ENCODE measurements at regions not wholly inside any gene's neighbourhood (a gene's known extent, or its start where the extent isn't known, plus 50 kb on each side); places are given as distances from the start of the nearest gene placed in this dataset.
"Not testable (repeated sequence)": the region's sequence is repeated elsewhere in the genome, so short reads cannot be mapped to it uniquely, and the experiment has no call there.

GRCh38 chr2:194380011-194380410 lies 1277.0 kb upstream of the SLC39A10 start:
- H3K9me3 ChIP-seq (ENCODE audit: control insufficient read depth, low read length), result peaks cover 50% of the 10 kb centered on the region
- H3K36me3 ChIP-seq (ENCODE audit: control insufficient read depth in 1 of 2, insufficient read depth in 2 of 2, low read depth in 1 of 2, low read length in 2 of 2), result no peaks in the 10 kb centered on the region
- no peak overlapping the region for H3K4ac ChIP-seq (ENCODE audit: low read depth in 1 of 2, low read length in 2 of 2)
- no peak overlapping the region for H3K9ac ChIP-seq (ENCODE audit: low read length)
- H2BK120ac ChIP-seq (ENCODE audit: low read depth, low read length), result no peak overlapping the region
- H2AFZ ChIP-seq (ENCODE audit: low read depth, low read length), result no peak overlapping the region
- H3K79me1 ChIP-seq (replicated peaks; ENCODE audit: low read length, poor library complexity, severe bottlenecking), result no peaks in the 10 kb centered on the region
- no peak overlapping the region for H3K23ac ChIP-seq (ENCODE audit: low read length in 2 of 2)
- no peak overlapping the region for H2AK5ac ChIP-seq (ENCODE audit: low read length, severe bottlenecking)
- no peak overlapping the region for H4K8ac ChIP-seq (ENCODE audit: low read length)
- no peak overlapping the region for H3K4me2 ChIP-seq (ENCODE audit: low read length, poor library complexity, severe bottlenecking)
- no peak overlapping the region for H3K27ac ChIP-seq (ENCODE audit: low read length, poor library complexity, severe bottlenecking)
- H3K27me3 ChIP-seq (ENCODE audit: control insufficient read depth in 1 of 2, insufficient read depth in 1 of 2, low read length in 2 of 2), result no peaks in the 10 kb centered on the region
- H3K14ac ChIP-seq (ENCODE audit: low read length in 2 of 2), result no peak overlapping the region
- H3K4me3 ChIP-seq (ENCODE audit: insufficient read depth in 1 of 2, low read depth in 1 of 2, low read length in 2 of 2), result no peak overlapping the region
- no peak overlapping the region for H3K18ac ChIP-seq (ENCODE audit: low read depth in 1 of 2, low read length in 2 of 2)
- no CpG with 5 or more reads among the region's 1 CpG for WGBS
- no peak overlapping the region for H2BK15ac ChIP-seq (ENCODE audit: low read depth, poor library complexity, severe bottlenecking)
- H2BK5ac ChIP-seq (ENCODE audit: low read depth, low read length, poor library complexity, severe bottlenecking), result no peak overlapping the region
- no peak overlapping the region for H4K91ac ChIP-seq (ENCODE audit: low read length)
- no peak for DNase-seq
- no peaks in the 10 kb centered on the region for H3K4me1 ChIP-seq (ENCODE audit: control insufficient read depth, insufficient read depth, low read depth, low read length)
- no peak overlapping the region for H2BK12ac ChIP-seq (ENCODE audit: low read length in 2 of 2)

GRCh38 chr2:194367390-194367789 lies 1289.6 kb upstream of the SLC39A10 start:
- not testable (repeated sequence) for H4K91ac ChIP-seq (ENCODE audit: low read length); H2BK15ac ChIP-seq (ENCODE audit: low read depth, poor library complexity, severe bottlenecking); H2AFZ ChIP-seq (ENCODE audit: low read depth, low read length); H3K9ac ChIP-seq (ENCODE audit: low read length); H3K4ac ChIP-seq (ENCODE audit: low read depth in 1 of 2, low read length in 2 of 2); H3K4me3 ChIP-seq (ENCODE audit: insufficient read depth in 1 of 2, low read depth in 1 of 2, low read length in 2 of 2); H3K27me3 ChIP-seq (ENCODE audit: control insufficient read depth in 1 of 2, insufficient read depth in 1 of 2, low read length in 2 of 2); H2AK5ac ChIP-seq (ENCODE audit: low read length, severe bottlenecking); H3K27ac ChIP-seq (ENCODE audit: low read length, poor library complexity, severe bottlenecking); H3K14ac ChIP-seq (ENCODE audit: low read length in 2 of 2); H3K18ac ChIP-seq (ENCODE audit: low read depth in 1 of 2, low read length in 2 of 2); H2BK12ac ChIP-seq (ENCODE audit: low read length in 2 of 2); DNase-seq; H3K23ac ChIP-seq (ENCODE audit: low read length in 2 of 2); H3K79me1 ChIP-seq (replicated peaks; ENCODE audit: low read length, poor library complexity, severe bottlenecking); H3K36me3 ChIP-seq (ENCODE audit: control insufficient read depth in 1 of 2, insufficient read depth in 2 of 2, low read depth in 1 of 2, low read length in 2 of 2); H3K9me3 ChIP-seq (ENCODE audit: control insufficient read depth, low read length); H3K4me1 ChIP-seq (ENCODE audit: control insufficient read depth, insufficient read depth, low read depth, low read length); H4K8ac ChIP-seq (ENCODE audit: low read length); H2BK120ac ChIP-seq (ENCODE audit: low read depth, low read length); H2BK5ac ChIP-seq (ENCODE audit: low read depth, low read length, poor library complexity, severe bottlenecking); H3K4me2 ChIP-seq (ENCODE audit: low read length, poor library complexity, severe bottlenecking)
- WGBS, result 70% methylated on average over 3 of the region's 3 CpGs

- Histone ChIP-seq H3K9ac (ENCODE audit: low read length) (no peak overlapping the region), H3K4ac (ENCODE audit: low read depth in 1 of 2, low read length in 2 of 2) (no peak overlapping the region)
Observed at GRCh38 chr2:194363878-194364277, 1293.1 kb upstream of the SLC39A10 start.

GRCh38 chr2:194363295-194363694 lies 1293.7 kb upstream of the SLC39A10 start:
- Histone ChIP-seq H3K9me3 (ENCODE audit: control insufficient read depth, low read length) (peaks cover 9% of the 10 kb centered on the region), H2AK5ac (ENCODE audit: low read length, severe bottlenecking) (no peak overlapping the region), H3K27me3 (ENCODE audit: control insufficient read depth in 1 of 2, insufficient read depth in 1 of 2, low read length in 2 of 2) (no peaks in the 10 kb centered on the region), H3K9ac (ENCODE audit: low read length) (no peak overlapping the region), H2AFZ (ENCODE audit: low read depth, low read length) (no peak overlapping the region), H3K36me3 (ENCODE audit: control insufficient read depth in 1 of 2, insufficient read depth in 2 of 2, low read depth in 1 of 2, low read length in 2 of 2) (no peaks in the 10 kb centered on the region), H3K79me1 (replicated peaks; ENCODE audit: low read length, poor library complexity, severe bottlenecking) (no peaks in the 10 kb centered on the region), H4K8ac (ENCODE audit: low read length) (no peak overlapping the region), H2BK5ac (ENCODE audit: low read depth, low read length, poor library complexity, severe bottlenecking) (no peak overlapping the region), H3K4me2 (ENCODE audit: low read length, poor library complexity, severe bottlenecking) (no peak overlapping the region), H3K4me3 (ENCODE audit: insufficient read depth in 1 of 2, low read depth in 1 of 2, low read length in 2 of 2) (no peak overlapping the region), H3K4ac (ENCODE audit: low read depth in 1 of 2, low read length in 2 of 2) (no peak overlapping the region), H2BK15ac (ENCODE audit: low read depth, poor library complexity, severe bottlenecking) (no peak overlapping the region), H4K91ac (ENCODE audit: low read length) (no peak overlapping the region), H2BK120ac (ENCODE audit: low read depth, low read length) (no peak overlapping the region), H3K4me1 (ENCODE audit: control insufficient read depth, insufficient read depth, low read depth, low read length) (no peaks in the 10 kb centered on the region), H3K14ac (ENCODE audit: low read length in 2 of 2) (no peak overlapping the region), H2BK12ac (ENCODE audit: low read length in 2 of 2) (no peak overlapping the region), H3K18ac (ENCODE audit: low read depth in 1 of 2, low read length in 2 of 2) (no peak overlapping the region), H3K27ac (ENCODE audit: low read length, poor library complexity, severe bottlenecking) (no peak overlapping the region), H3K23ac (ENCODE audit: low read length in 2 of 2) (no peak overlapping the region)
- DNase-seq, result no peak

More at GRCh38 chr2:194363878-194364277, 1293.1 kb upstream of the SLC39A10 start:
- Histone ChIP-seq H3K79me1 (replicated peaks; ENCODE audit: low read length, poor library complexity, severe bottlenecking) (no peaks in the 10 kb centered on the region), H2AFZ (ENCODE audit: low read depth, low read length) (no peak overlapping the region), H3K36me3 (ENCODE audit: control insufficient read depth in 1 of 2, insufficient read depth in 2 of 2, low read depth in 1 of 2, low read length in 2 of 2) (no peaks in the 10 kb centered on the region), H2BK5ac (ENCODE audit: low read depth, low read length, poor library complexity, severe bottlenecking) (no peak overlapping the region), H3K4me1 (ENCODE audit: control insufficient read depth, insufficient read depth, low read depth, low read length) (no peaks in the 10 kb centered on the region), H3K18ac (ENCODE audit: low read depth in 1 of 2, low read length in 2 of 2) (no peak overlapping the region), H2BK15ac (ENCODE audit: low read depth, poor library complexity, severe bottlenecking) (no peak overlapping the region), H2BK12ac (ENCODE audit: low read length in 2 of 2) (no peak overlapping the region), H3K14ac (ENCODE audit: low read length in 2 of 2) (no peak overlapping the region), H3K4me3 (ENCODE audit: insufficient read depth in 1 of 2, low read depth in 1 of 2, low read length in 2 of 2) (no peak overlapping the region), H3K4me2 (ENCODE audit: low read length, poor library complexity, severe bottlenecking) (no peak overlapping the region), H3K9me3 (ENCODE audit: control insufficient read depth, low read length) (peaks cover 9% of the 10 kb centered on the region), H3K23ac (ENCODE audit: low read length in 2 of 2) (no peak overlapping the region), H2BK120ac (ENCODE audit: low read depth, low read length) (no peak overlapping the region), H3K27me3 (ENCODE audit: control insufficient read depth in 1 of 2, insufficient read depth in 1 of 2, low read length in 2 of 2) (no peaks in the 10 kb centered on the region), H2AK5ac (ENCODE audit: low read length, severe bottlenecking) (no peak overlapping the region), H4K91ac (ENCODE audit: low read length) (no peak overlapping the region), H3K27ac (ENCODE audit: low read length, poor library complexity, severe bottlenecking) (no peak overlapping the region), H4K8ac (ENCODE audit: low read length) (no peak overlapping the region)
- DNase-seq, result no peak
- no CpG with 5 or more reads among the region's 2 CpGs for WGBS
